ENCODE measurements at regions not wholly inside any gene's neighbourhood (a gene's known extent, or its start where the extent isn't known, plus 50 kb on each side); places are given as distances from the start of the nearest gene placed in this dataset.
"Not testable (repeated sequence)": the region's sequence is repeated elsewhere in the genome, so short reads cannot be mapped to it uniquely, and the experiment has no call there.

- not testable (repeated sequence) for DNase-seq
Observed at GRCh38 chr1:149229813-149230212, 126.5 kb upstream of the NBPF9 start.

GRCh38 chr1:149234926-149235914, 131.9 kb upstream of the NBPF9 start:
- DNase-seq = not testable (repeated sequence)

- not testable (repeated sequence) for DNase-seq
Observed at GRCh38 chr1:149237515-149237914, 134.2 kb upstream of the NBPF9 start.

DNA sequence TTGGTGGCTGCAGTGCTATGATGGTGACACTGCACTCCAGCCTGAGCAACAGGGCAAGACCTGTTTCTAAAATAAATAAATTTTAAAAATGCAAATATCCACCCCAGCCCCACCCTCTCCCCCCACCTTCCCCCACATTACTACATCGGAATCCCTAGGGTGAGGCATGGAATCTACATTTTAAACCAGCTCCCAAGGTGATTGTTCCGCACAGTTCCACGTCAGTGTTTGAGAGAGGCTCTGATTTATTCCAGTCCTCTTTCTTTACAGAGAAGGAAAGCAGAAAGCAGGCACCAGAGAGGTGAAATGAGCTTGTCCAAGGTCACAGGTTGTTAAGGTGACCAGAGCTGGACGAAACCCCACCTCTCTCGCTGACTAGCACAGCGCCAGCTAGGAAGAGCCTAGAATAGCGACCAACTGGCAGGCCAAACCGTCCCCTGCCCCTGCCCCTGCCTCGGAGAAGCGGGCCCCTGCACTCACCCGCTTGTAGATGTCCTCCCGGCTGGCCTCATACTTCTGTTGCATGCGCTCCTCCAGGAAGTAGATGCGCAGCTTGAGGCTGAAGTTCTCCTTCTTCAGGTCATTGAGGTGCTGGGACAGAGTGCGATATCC, 136.7 kb upstream of the NBPF9 start:
- not testable (repeated sequence) for DNase-seq

GRCh38 chr1:149240530-149240929, 137.2 kb upstream of the NBPF9 start:
- DNase-seq = not testable (repeated sequence)

- not testable (repeated sequence) for DNase-seq
Observed at GRCh38 chr1:149241272-149241671, 137.9 kb upstream of the NBPF9 start.

- not testable (repeated sequence) for DNase-seq
Observed at GRCh38 chr1:149243572-149243971, 140.2 kb upstream of the NBPF9 start.

DNA sequence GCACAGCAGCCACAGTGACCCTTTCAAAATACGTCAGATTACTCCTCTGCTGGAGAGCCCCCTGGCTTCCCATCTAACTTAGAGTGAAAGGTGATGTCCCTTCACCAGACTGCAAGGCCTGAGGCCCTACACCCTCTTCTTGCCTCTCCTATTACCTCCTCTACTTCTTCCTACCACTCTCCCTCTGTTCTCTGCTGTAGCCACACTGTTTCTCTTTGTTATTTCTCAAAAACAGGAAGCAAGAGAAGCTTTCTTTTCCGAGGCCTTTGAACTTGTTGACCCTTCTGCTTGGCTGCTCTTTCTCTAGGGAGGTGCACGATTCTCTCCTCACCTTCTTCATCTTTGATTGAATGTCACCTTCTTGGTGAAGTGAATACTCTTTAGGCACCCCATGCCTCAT, 141.3 kb upstream of the NBPF9 start:
- DNase-seq = not testable (repeated sequence)

DNA sequence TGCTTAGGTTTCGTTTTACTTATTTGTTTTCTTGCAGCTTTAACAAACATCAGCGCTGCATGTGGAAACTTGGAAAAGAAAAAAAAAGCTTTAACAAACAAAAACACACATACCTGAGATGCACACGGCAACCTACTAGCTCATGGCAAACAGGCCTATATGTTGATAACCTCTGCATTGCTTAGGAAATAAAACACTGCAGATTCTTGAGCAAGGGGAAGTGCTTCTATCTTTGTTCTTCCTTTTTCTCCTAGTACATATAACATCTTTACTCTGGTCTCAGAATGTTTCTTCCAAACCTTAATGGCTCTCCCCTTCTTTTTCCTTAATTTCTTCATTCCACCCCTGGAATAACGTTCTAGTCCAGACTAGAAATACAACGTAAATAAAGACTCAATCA, 142.9 kb upstream of the NBPF9 start:
- DNase-seq = not testable (repeated sequence)

GRCh38 chr1:149248610-149249009, 145.3 kb upstream of the NBPF9 start:
- DNase-seq = not testable (repeated sequence)

GRCh38 chr1:149249850-149250467, 146.6 kb upstream of the NBPF9 start:
- DNase-seq = not testable (repeated sequence)

GRCh38 chr1:149254894-149255847, 151.8 kb upstream of the NBPF9 start:
- DNase-seq = not testable (repeated sequence)

GRCh38 chr1:149260284-149260683, 156.9 kb upstream of the NBPF9 start:
- not testable (repeated sequence) for DNase-seq

GRCh38 chr1:149260736-149261340, 157.5 kb upstream of the NBPF9 start:
- not testable (repeated sequence) for DNase-seq

GRCh38 chr1:149267287-149267686, 163.9 kb upstream of the NBPF9 start:
- not testable (repeated sequence) for DNase-seq

DNA sequence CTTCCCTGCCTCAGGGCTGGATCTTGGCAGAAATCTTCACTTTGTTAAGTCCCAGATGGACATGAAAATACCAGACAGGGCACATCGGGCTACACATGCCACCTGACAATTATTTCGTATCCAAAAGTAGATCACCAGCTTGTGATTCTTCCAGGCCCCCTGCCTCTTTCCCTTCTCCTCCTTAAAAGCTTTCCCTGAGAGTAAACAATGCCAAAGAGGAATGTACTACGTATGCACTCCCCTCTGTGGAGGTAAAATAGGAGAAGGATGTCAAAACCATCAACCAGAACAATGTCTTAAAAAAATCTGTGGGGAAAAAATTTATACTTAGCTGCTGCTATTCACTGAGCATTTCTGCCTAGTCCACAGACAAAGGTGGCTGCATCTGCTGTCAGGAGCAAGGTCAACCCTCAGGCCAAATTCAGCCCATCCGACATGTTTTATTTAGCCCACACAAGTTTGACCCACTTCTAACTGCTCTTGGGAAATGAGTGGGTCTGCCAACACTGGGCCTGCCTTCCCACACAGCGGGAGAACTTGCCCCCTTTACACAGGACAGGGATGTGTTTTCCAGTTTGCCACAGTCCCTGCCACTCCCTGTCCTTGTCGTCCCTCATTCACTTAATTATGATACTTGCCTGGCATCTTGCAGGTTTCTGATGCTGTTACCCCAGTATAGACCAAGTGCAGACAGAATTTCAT, 165.8 kb upstream of the NBPF9 start:
- DNase-seq = not testable (repeated sequence)

GRCh38 chr1:149269833-149270232, 166.5 kb upstream of the NBPF9 start:
- not testable (repeated sequence) for DNase-seq

DNA sequence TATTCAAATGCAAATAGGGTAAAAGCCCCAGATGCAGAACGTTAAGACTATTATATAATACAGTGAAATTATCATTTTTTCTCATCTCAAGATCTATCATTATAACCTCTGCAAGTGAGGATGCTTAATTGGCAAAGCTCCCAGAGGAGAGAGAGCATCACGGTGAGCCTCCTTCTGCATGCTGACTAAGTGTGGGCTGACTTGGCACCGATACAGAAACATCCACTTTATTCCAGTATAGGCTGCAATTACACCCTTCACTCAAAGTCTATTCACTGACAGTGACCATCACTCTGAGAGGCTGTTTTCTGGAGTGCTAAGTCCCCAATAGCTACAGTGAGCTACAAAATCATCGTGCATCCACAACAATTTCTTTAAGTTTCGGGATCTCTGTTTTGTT, 171.1 kb upstream of the NBPF9 start:
- not testable (repeated sequence) for DNase-seq

DNA sequence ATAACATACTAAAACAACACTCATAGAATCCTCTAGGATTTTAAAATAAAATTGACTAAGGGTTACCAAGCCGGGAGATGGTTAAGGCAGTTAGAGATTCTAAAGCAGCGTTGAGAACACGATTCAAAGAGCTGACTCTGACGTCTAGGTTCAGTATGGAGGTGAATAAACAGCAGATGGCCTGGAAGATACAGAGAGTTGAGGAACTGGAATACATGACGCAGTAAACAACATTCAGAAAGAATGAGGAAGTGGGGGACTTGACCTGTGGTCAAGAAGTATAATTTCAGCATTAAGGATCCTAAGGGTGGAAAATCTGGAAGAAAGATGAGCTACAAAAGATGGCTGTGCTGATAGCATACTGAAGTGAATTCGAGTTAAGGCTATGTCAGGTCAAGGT, 172.5 kb upstream of the NBPF9 start:
- not testable (repeated sequence) for DNase-seq

DNA sequence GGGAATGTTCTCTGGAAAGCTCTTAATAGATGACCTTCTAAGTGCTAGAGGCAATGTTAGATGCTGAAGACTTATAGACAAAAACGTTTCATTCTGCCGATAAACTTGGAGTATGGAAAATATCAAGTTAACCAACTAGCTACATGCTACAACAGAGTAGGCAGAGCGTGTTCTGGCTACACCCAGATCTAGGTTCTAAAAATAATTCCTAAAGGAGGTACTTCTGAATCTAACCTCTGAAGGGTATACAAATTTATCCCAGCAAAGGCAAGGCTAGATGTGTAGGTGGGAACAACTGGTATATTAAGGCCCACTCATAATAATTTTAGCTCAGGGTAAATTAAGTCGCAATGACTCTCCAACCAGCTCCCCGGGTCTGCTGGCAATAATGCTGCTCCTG, 173.1 kb upstream of the NBPF9 start:
- DNase-seq = not testable (repeated sequence)

DNA sequence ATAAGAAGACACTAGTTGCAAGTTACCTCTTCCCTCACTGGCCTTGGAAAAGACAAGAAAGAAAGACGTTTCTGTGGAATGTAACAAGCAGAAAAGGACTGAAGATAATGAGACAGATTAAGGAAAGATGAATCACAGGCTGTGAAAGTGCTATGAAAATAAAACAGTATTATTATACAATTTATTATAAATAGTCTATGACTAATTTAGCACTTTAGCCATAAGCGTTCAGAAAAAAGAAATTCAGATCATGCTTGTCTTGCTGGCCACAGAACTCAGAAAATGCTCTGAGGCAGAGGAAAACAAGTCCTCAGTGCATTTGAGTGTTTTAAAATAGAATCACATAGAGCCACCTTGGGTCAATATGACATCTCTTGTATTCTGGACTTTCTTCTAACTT, 174.8 kb upstream of the NBPF9 start:
- not testable (repeated sequence) for DNase-seq

Measured in CD4-positive, alpha-beta T cell treated with Interleukin-12 subunit alpha and Interleukin-12 subunit beta, for 1 hour (primary cell).